Mucosa of gallbladder (tissue), 1 donor: ENCODE measurements at regions not wholly inside any gene's neighbourhood (a gene's known extent, or its start where the extent isn't known, plus 50 kb on each side); places are given as distances from the start of the nearest gene placed in this dataset.
A peak's percentile ranks its signal among the peaks of the same experiment; 100 is the strongest.
"Not testable (repeated sequence)": the region's sequence is repeated elsewhere in the genome, so short reads cannot be mapped to it uniquely, and the experiment has no call there.

Experiments used
- DNase-seq: peaks from one replicate; pipeline ENCODE4 v3.0.0-alpha.2; 2020; ENCODE audit warnings: low spot score
- donor health status: DM: no; HTN: no; CAD: no.

- peak; percentile 35 for DNase-seq
Measured at GRCh38 chr12:46983959-46984841, 95.2 kb upstream of the PCED1B start.

- DNase-seq: no peak
Measured at GRCh38 chr12:46985816-46986215, 93.6 kb upstream of the PCED1B start.

- not testable (repeated sequence) for DNase-seq
Measured at GRCh38 chr12:46988122-46988521, 91.3 kb upstream of the PCED1B start.

- no peak for DNase-seq
Measured at GRCh38 chr12:46990211-46990610, 89.2 kb upstream of the PCED1B start.

- DNase-seq: not testable (repeated sequence)
Measured at GRCh38 chr12:46992051-46992450, 87.4 kb upstream of the PCED1B start.

- DNase-seq: no peak
Measured at GRCh38 chr12:46998811-46999368, 80.5 kb upstream of the PCED1B start.

GRCh38 chr12:47004634-47005033 is 74.8 kb upstream of the PCED1B start:
- DNase-seq: peak; percentile 75

- DNase-seq: no peak
Measured at GRCh38 chr12:47007048-47007447, 72.4 kb upstream of the PCED1B start.

- DNase-seq: no peak
Measured at GRCh38 chr12:47012552-47012951, 66.9 kb upstream of the PCED1B start.

- no peak for DNase-seq
Measured at GRCh38 chr12:47014474-47014873, 64.9 kb upstream of the PCED1B start.

GRCh38 chr12:47015381-47015780 is 64.0 kb upstream of the PCED1B start:
- no peak for DNase-seq

- no peak for DNase-seq
Measured at GRCh38 chr12:47017041-47017713, 62.2 kb upstream of the PCED1B start.

GRCh38 chr12:47017901-47018475 is 61.4 kb upstream of the PCED1B start:
- DNase-seq: no peak

GRCh38 chr12:47020211-47020821 is 59.1 kb upstream of the PCED1B start:
- DNase-seq: no peak

GRCh38 chr12:47021298-47021697 is 58.1 kb upstream of the PCED1B start:
- DNase-seq: no peak

GRCh38 chr12:47022296-47022695 is 57.1 kb upstream of the PCED1B start:
- DNase-seq: no peak

GRCh38 chr12:47023311-47023710 is 56.1 kb upstream of the PCED1B start:
- DNase-seq: no peak

GRCh38 chr12:47023953-47024352 is 55.5 kb upstream of the PCED1B start:
- DNase-seq: no peak

- DNase-seq: no peak
Measured at GRCh38 chr12:47024463-47024862, 55.0 kb upstream of the PCED1B start.

GRCh38 chr12:47025349-47025748 is 54.1 kb upstream of the PCED1B start:
- no peak for DNase-seq

GRCh38 chr12:47025798-47026197 is 53.6 kb upstream of the PCED1B start:
- no peak for DNase-seq

- no peak for DNase-seq
Measured at GRCh38 chr12:47026291-47026690, 53.1 kb upstream of the PCED1B start.
